ENCODE measurements at regions not wholly inside any gene's neighbourhood (a gene's known extent, or its start where the extent isn't known, plus 50 kb on each side); places are given as distances from the start of the nearest gene placed in this dataset.

DNA sequence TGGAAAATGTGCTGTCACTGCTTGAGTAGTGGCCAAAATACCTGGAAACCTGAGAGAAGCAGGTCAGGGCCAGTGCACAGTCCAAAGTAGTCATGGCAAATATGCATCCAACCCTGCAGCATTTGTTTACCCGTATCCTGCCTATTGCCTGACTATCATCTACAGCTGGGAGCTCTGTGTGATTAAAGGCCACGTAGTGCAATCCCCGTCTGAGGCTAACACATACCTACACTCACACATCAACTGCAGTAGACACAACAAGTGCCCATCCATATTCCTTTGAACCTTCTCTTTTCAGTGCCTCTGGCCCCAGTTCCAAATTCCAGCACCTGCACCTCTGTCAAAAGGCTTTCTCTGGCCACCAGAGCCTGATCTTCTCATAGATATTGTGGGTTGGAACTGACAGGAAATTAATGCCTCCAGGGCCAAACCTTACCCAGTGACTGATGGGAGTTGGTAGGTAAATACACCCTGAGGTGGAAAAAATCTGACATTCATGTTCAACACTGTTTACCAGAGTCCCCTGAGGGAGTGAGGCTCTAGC lies 383.0 kb downstream of the SETD4 start:
- TF ChIP-seq CTCF (IDR thresholded peaks at IDR 0.05; ENCODE audit: insufficient read depth, low read length) (no peak), REST (IDR thresholded peaks at IDR 0.05; ENCODE audit: insufficient replicate concordance, low read depth) (no peak)

All from HL-60 (cell line).